AML-193 (cell line): ENCODE measurements at regions not wholly inside any gene's neighbourhood (a gene's known extent, or its start where the extent isn't known, plus 50 kb on each side); places are given as distances from the start of the nearest gene placed in this dataset.
"Not testable (repeated sequence)": the region's sequence is repeated elsewhere in the genome, so short reads cannot be mapped to it uniquely, and the experiment has no call there.

Experiments
- DNase-seq, 2 experiments: peaks; one replicate each; lab custom pipeline; 2025; lab: John Stamatoyannopoulos, UW

DNA sequence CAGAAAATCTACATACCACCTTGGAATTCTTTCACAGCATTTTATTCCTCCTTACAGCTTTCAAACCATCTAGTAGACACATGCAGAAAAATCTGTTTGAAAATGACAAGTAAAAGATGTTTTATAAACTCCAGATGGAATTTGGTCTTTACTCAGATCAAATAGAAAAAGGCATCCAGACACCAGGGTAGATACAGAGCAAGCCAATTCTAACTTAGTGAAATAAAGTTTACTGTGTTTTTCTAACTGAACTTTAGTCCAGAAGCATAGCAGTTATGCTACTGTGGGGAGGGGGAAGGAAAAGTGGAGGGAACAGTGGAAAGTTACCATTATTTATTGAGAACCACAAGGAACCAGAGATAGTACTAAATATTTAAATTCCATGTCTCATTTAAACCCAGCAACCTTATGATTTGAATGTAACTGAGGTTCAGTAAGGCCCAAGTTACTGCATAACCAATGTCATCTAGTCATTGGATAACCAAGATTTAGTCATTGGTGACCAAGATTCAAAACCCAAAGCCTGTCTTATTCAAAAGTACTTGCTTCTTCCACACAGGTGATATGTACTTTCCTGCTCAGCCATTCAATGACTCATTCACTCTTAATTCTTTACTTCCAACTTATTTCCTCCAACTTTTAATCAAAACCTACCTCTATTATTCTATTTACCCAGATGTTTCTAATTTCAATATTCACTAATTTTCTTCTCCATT lies 57.7 kb downstream of the RAD51AP2 start:
- DNase-seq = no peak

GRCh38 chr2:17455343-17455742 lies 62.9 kb downstream of the RAD51AP2 start:
- DNase-seq = no peak

DNA sequence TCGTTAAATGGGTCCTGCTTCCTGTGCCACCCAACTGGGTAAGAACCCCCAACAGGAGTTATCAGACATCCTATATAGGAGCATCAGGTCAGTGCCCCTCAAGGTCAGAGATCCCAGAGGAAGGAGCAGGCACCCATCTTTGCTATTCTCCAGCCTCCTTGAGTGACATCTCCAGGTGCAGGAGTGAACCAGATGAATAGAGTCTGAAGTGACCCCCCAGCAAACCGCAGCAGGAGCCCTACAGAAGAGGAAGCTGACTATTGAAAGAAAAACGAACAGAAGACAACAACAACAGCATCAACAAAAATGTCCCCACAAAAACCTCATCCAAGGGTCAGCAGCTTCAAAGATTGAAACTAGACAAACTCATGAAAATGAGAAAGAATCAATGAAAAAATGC lies 72.0 kb downstream of the RAD51AP2 start:
- not testable (repeated sequence) for DNase-seq

DNA sequence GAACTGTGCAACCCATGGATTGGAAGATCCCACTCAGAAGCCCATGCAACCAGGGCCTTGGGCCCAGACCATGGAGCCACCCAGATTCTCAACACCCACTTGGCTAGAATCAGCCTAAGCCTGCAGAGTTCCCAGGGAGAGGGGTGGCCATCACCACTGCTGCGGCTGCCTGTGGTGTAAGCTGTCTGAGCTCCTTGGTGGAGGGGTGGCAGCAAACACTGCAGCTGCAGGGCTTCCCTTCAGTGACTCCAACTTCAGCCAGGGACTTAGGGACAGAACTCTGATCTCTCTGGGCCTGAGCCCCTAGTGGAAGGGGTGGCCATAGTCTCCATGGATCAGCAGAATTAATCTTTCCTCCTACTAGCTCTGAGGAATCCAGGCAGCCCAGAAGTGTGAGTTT lies 72.5 kb downstream of the RAD51AP2 start:
- no peak for DNase-seq

GRCh38 chr2:17442334-17442733 lies 75.9 kb downstream of the RAD51AP2 start:
- no peak for DNase-seq

DNA sequence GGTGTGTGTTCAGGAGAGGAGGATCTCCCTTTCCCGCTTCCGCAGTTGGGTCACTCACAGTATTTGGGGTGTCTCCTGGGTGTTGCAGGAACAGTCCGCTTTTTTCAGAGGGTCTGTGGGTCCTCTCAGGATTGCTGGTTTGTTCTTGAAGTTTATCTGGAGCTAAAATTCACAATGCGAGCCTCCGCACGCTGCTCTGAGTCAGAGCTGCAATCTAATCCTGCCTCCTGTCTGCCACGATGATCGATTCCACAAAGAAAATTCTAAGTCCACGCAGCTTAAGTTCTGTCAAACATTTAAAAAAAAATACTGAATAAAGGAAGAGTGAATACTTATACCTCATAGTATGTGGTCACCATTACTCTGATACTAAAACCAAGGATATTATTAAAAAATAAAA lies 76.5 kb downstream of the RAD51AP2 start:
- no peak for DNase-seq

DNA sequence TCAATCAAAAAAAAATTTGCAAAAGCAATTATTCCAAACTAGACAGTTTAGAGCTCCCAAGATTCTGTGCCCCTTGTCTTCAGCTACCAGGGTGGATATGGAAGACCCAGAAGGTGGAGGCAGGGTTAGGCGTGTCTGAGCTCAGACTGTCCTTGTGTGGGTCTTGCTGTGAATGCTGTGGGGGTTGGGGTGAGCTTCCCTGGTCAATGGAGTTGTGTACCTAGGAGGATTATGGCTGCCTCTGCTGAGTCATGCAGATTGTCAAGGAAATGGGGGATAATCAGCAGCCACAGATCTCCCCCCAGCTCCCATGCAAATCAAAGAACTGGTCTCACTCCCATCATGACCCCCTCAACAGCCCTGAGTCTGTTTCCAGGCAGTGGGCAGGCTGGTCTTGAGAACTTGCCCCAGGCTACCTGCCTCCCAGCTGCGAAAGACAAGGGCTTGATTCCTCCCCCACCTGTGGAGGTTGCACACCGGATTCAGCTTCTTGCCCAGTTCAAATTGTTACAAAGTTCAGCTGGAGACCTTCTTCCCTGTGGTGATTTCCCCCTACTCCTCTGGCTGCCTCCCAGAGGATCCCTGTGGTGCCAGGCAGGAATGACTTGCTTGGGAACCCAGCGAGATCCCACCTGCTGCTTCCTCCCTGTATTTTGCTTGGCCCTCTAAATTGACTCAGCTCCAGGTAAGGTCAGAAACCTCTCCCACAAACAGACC lies 77.0 kb downstream of the RAD51AP2 start:
- no peak for DNase-seq

DNA sequence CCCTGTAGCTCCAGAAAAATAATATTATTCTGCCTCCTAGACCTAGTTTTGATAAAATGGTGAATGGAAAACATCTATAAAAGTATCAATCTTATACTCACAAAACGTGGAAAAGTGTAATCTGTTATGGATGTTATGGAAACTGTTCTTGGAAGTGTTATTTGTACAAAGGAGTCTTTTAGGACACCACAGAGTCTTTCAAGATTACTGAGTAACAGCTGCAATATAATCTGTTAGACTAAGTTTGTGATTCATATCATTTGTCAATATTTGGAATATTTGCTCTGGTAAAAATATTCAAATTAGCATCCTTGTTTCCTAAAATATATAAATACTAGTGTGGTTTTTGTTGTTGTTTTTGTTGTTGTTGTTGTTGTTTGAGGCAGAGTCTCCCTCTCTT lies 87.9 kb downstream of the RAD51AP2 start:
- no peak for DNase-seq

- no peak for DNase-seq
Observed at GRCh38 chr2:17429130-17429529, 89.1 kb downstream of the RAD51AP2 start.

DNA sequence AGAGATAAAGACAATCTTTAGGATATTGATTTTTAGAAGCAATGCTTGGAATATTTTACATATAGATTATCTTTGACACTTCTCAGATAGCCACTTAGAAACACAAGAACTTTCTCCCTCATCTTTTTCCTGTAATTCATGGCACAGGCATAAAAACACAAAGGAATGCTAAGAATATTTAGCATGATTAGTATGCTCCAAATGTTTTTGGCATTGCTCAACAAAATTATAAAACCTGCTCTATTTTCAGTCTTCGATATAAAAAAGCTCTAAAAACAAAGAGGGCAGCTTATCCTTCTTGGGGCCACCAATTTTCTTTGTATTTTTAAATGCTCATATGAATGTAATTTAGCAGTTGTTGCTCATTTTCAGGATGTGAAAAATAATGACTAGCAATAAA lies 90.8 kb downstream of the RAD51AP2 start:
- no peak for DNase-seq

DNA sequence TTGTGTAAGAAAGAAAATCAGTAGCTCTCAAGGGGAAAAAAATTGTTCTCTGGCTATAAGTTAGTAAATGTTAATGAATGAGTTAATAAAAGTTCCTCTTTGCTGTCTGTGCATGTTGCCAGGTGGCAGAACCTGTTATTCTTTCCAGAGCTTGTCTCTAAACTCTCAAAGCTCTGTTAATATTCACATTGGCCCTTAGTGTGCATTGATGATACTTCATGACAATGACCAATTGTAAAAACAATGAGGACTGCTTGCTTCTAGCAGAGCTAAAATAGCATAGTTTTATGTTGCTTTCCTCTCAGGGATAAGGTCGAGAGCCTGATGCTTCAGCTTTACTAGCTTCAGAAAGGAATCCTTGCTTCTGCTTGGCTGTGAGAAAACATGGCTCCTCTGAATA lies 91.5 kb downstream of the RAD51AP2 start:
- no peak for DNase-seq

GRCh38 chr2:17422061-17422460 lies 96.2 kb downstream of the RAD51AP2 start:
- no peak for DNase-seq

DNA sequence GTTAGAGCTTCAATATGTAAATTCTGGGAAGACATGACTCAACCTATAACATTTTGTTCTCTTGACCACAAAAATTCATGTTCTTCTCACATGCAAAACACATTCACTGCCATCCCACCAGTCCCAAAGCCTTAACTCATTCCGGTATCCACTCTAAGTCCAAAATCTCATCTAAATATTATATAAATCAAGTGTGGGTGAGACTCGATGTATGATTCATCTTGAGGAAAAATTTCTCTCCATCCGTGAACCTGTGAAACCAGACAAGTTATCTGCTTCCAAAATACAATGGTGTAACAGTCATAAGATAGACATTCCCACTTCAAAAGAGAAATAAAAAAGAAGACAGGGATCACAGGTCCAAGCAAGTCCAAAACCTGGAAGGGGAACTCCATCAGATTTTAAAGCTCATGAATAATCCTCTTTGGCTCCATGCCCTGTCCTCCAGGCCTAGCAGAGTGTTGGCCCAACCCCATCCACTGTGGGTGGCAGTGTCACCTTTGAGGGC lies 101.3 kb downstream of the RAD51AP2 start:
- DNase-seq = no peak

GRCh38 chr2:17413036-17413435 lies 105.2 kb downstream of the RAD51AP2 start:
- no peak for DNase-seq

GRCh38 chr2:17401096-17401495 lies 117.1 kb downstream of the RAD51AP2 start:
- DNase-seq = no peak

DNA sequence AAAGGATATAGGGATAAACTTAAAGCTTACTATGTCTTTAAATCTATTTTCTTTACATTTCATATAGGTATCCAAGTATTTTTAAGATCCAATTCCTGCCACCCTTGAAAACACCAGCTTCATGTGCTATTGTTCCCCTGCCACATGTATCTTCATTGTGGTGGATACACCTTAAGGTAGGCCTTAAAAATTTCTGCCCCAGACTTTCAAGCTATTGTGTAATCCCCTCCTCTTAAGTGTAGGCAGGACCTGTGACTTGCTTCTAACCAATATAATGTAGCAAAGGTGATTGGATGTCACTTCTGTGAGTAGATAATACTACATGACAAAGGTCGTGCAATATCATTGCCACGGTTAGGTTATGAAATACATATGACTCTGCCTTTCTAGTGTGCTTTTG lies 119.5 kb downstream of the RAD51AP2 start:
- DNase-seq = no peak

GRCh38 chr2:17388798-17389197 lies 129.4 kb downstream of the RAD51AP2 start:
- DNase-seq = no peak

DNA sequence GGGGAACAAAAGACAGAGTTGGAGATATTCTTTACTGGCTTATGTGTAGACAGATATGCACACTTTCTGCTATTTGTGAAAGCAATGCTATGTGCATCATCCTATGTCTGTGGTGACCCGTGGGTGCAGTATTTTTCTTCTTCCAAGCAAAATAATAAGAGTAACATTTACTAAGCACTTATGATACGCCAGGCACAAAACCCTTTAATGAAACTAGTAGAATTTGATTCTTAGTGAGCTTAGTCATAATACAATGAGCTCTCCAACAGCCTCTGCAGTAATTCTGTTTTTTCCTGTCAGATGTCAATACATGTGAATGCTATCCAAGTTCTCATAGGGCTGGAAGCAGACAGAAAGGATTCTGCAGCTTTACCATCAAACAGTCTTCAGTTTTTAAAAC lies 130.6 kb downstream of the RAD51AP2 start:
- DNase-seq = no peak

GRCh38 chr2:17386771-17387170 lies 131.5 kb downstream of the RAD51AP2 start:
- DNase-seq = no peak

- DNase-seq = no peak
Observed at GRCh38 chr2:17380003-17380402, 138.2 kb downstream of the RAD51AP2 start.

DNA sequence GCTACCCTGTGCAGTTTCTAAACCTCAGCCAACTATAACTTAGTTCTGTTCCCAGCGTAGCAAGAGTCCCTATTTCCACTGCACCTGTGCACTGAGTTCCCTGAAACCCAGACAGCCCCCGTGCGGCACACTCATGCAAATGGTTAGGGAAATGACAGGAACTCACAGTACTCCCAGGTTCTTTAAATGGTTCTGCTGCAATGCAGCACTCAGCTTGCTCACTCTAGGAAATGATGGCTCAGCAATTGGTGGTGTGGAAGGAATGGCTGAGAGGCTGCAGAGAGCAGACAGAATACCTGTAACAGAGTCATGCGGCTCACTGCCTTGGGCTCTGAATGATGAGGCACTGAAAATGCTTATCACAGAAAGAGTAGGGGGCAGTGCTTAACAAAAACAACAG lies 143.0 kb downstream of the RAD51AP2 start:
- no peak for DNase-seq

DNA sequence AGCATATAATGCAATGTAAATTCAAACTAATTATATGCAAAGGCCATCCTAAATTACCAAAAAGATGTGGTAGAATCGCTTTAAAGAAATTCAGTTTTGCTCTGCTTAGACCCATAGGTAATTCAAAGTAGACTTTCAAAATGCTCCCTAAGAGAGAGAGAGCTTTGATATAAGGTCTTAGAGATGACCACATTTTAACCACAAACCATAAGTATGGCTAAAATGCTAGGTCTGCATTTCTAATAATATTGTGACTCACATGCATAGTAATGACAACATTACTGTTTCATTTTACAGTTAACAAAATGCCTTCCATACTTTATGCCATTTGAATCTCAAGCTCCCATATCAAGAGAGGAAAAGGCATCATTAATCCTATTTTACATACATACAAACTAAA lies 144.5 kb downstream of the RAD51AP2 start:
- DNase-seq = no peak

DNA sequence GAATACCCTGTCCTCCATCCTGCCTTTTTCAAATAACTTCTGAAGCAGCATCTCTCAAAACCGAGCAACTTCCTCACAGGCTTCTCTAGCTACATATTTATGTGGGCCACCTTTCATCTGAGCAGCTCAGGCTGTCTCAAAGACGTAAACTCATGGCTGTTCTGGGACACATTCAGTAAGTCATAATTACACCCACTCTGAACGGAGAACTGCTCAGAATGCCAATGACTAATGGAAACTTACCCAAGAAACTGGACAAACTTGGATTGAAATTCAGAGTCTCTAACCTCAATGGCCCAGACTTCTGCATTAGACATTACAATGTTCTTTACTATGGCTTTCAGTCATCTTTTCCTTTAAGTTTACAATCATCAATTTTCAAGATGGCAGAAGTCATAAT lies 145.2 kb downstream of the RAD51AP2 start:
- DNase-seq = no peak

GRCh38 chr2:17363846-17364245 lies 154.4 kb downstream of the RAD51AP2 start:
- DNase-seq = no peak
